OCI-LY3 (cell line): ENCODE measurements at regions not wholly inside any gene's neighbourhood (a gene's known extent, or its start where the extent isn't known, plus 50 kb on each side); places are given as distances from the start of the nearest gene placed in this dataset.

ENCODE experiments used
- EZH2phosphoT487 ChIP-seq: fragments of 200-600 bp; shearing (Covaris generic); IDR thresholded peaks from 2 replicates; pipeline ENCODE4 v1.6.1; 2018; ENCODE audit warnings: antibody characterized with exemption, mixed run types, low read depth
- TF ChIP-seq, protein P1 (sequence below): fragments of 200-600, 300-600 bp; sonication (generic); IDR thresholded peaks from 2 replicates; pipeline ENCODE4 v1.5.1; 2014; ENCODE audit warnings: antibody characterized with exemption, low read length, low read depth

DNA sequence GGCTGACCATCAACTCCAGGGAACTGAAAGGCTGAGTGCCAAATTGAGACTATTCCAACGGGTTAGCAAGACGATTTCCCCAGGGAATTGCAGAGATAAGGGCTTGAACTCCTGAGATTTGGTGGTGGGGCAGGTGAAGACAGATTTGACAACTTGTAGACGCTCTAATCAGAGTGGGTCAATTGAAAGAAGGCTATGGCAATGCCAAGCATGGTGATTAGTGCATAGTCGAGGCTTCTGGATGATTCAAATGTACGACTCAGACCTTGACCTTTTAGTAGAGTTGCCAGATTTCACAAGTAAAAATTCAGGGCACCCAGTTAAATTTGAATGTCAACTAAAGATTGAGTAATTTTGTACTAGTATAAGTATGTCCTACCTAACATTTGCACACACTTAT is 302.1 kb upstream of the SPAG17 start:
- TF ChIP-seq, protein P1, sequence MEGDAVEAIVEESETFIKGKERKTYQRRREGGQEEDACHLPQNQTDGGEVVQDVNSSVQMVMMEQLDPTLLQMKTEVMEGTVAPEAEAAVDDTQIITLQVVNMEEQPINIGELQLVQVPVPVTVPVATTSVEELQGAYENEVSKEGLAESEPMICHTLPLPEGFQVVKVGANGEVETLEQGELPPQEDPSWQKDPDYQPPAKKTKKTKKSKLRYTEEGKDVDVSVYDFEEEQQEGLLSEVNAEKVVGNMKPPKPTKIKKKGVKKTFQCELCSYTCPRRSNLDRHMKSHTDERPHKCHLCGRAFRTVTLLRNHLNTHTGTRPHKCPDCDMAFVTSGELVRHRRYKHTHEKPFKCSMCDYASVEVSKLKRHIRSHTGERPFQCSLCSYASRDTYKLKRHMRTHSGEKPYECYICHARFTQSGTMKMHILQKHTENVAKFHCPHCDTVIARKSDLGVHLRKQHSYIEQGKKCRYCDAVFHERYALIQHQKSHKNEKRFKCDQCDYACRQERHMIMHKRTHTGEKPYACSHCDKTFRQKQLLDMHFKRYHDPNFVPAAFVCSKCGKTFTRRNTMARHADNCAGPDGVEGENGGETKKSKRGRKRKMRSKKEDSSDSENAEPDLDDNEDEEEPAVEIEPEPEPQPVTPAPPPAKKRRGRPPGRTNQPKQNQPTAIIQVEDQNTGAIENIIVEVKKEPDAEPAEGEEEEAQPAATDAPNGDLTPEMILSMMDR, result no peak
- TF ChIP-seq EZH2phosphoT487, result no peak
